HCT116 (cell line): ENCODE measurements at regions not wholly inside any gene's neighbourhood (a gene's known extent, or its start where the extent isn't known, plus 50 kb on each side); places are given as distances from the start of the nearest gene placed in this dataset.
"Not testable (repeated sequence)": the region's sequence is repeated elsewhere in the genome, so short reads cannot be mapped to it uniquely, and the experiment has no call there.

Source experiments
- ATAC-seq: fragments of 200-7000 bp; cut with Tn5 transposase; 2 replicates; pipeline ENCODE4 v1.9.1; 2020; ENCODE audit warnings: mild to moderate bottlenecking, moderate library complexity
- BruUV-seq: library from RNA; stranded (reverse); fragments of 400-500 nt; replicated peaks from 2 replicates; lab custom pipeline; 2021; lab: Mats Ljungman, UMichigan
- CTCF ChIA-PET: fragments of 300-600 bp; sonication (Branson Sonifier 250); formaldehyde crosslinking; loops from one replicate; lab custom pipeline; 2021; ENCODE audit warnings: antibody characterized with exemption; lab: Charles Lee
- POLR2A ChIA-PET: fragments of 300-600, 350-600 bp; sonication (Branson Sonifier 250); formaldehyde crosslinking; loops from one replicate; lab custom pipeline; 2021; ENCODE audit warnings: antibody characterized with exemption; lab: Charles Lee
- RAD21 ChIA-PET, 2 experiments: fragments of 300-600 bp; sonication (Branson Sonifier 250); formaldehyde crosslinking; loops; one replicate each; lab custom pipeline; 2023; ENCODE audit warnings: low total read pairs in 2 of 2; ENCODE audit not compliant: uncharacterized antibody in 2 of 2, unreplicated experiment in 2 of 2, low non-redundant PET in 1 of 2; lab: Charles Lee
- DNase-seq: peaks from one replicate; pipeline ENCODE4 v3.0.0-alpha.2; 2010; ENCODE audit warnings: low read depth, low spot score
- H2AFZ ChIP-seq: fragments of 200-600 bp; shearing (Covaris generic), sonication (generic); 2 replicates; pipeline ENCODE4 v1.6.1; 2017; ENCODE audit warnings: low read depth, mixed run types, mixed read lengths, antibody characterized with exemption, low read length; ENCODE audit not compliant: poor library complexity, severe bottlenecking
- H3K27ac ChIP-seq: 2 replicates; pipeline ENCODE4 v1.5.1; 2012; ENCODE audit warnings: low read depth, low read length
- H3K27me3 ChIP-seq: fragments of 200-600 bp; sonication (generic); 2 replicates; pipeline ENCODE4 v1.6.1; 2016; ENCODE audit warnings: mixed run types, low read length, mixed read lengths; ENCODE audit not compliant: insufficient read depth
- H3K36me3 ChIP-seq, 2 experiments: fragments of 200-500 bp in 1 of 2; fragments of 200-600 bp in 1 of 2; sonication (Bioruptor generic) in 1 of 2; sonication (generic) in 1 of 2; 2 replicates each; pipeline versions ENCODE4 v1.5.1 to v1.6.1; 2014 to 2016; ENCODE audit warnings: low read length in 2 of 2, inconsistent platforms in 1 of 2, mixed read lengths in 1 of 2, mixed run types in 1 of 2; ENCODE audit not compliant: insufficient read depth in 2 of 2, control insufficient read depth in 1 of 2
- H3K4me1 ChIP-seq, 2 experiments: fragments of 200-600 bp in 1 of 2; sonication (generic) in 1 of 2; 2 replicates each; pipeline versions ENCODE4 v1.5.1 to v1.6.1; 2012 to 2017; ENCODE audit warnings: low read length in 2 of 2, inconsistent platforms in 1 of 2, mild to moderate bottlenecking in 1 of 2, mixed read lengths in 1 of 2, mixed run types in 1 of 2, moderate library complexity in 1 of 2; ENCODE audit not compliant: insufficient read depth in 2 of 2, control insufficient read depth in 1 of 2
- H3K4me2 ChIP-seq: fragments of 200-600 bp; sonication (generic); 2 replicates; pipeline ENCODE4 v1.6.1; 2017; ENCODE audit warnings: mixed run types, low read length, mixed read lengths
- H3K4me3 ChIP-seq, 2 experiments: fragments of 200-600 bp in 1 of 2; sonication (generic) in 1 of 2; replicated peaks in 1 of 2; 2 replicates each; pipeline ENCODE4 v1.5.1; 2011 to 2016; ENCODE audit warnings: low read length in 2 of 2, control low read depth in 1 of 2, low read depth in 1 of 2, mild to moderate bottlenecking in 1 of 2, mixed read lengths in 1 of 2, mixed run types in 1 of 2
- H3K79me2 ChIP-seq: fragments of 200-600 bp; sonication (generic); 2 replicates; pipeline ENCODE4 v1.6.1; 2017; ENCODE audit warnings: mild to moderate bottlenecking, mixed run types, low read length, moderate library complexity, mixed read lengths; ENCODE audit not compliant: insufficient read depth
- H3K9ac ChIP-seq: fragments of 200-600 bp; sonication (generic); 2 replicates; pipeline ENCODE4 v1.6.1; 2016; ENCODE audit warnings: low read length, mixed read lengths
- H3K9me2 ChIP-seq: fragments of 200-600 bp; sonication (generic), shearing (Covaris generic); 2 replicates; pipeline ENCODE4 v1.6.1; 2017; ENCODE audit warnings: mixed run types, mild to moderate bottlenecking, moderate library complexity; ENCODE audit not compliant: insufficient read depth
- H3K9me3 ChIP-seq, 2 experiments: fragments of 200-500 bp in 1 of 2; fragments of 200-600 bp in 1 of 2; sonication (Bioruptor generic) in 1 of 2; sonication (generic) in 1 of 2; 2 replicates each; pipeline ENCODE4 v1.6.1; 2014 to 2017; ENCODE audit warnings: low read length in 2 of 2, mixed read lengths in 2 of 2, inconsistent platforms in 1 of 2, low read depth in 1 of 2, mild to moderate bottlenecking in 1 of 2, mixed run types in 1 of 2, moderate library complexity in 1 of 2; ENCODE audit not compliant: control insufficient read depth in 1 of 2, insufficient read depth in 1 of 2
- H4K20me1 ChIP-seq: fragments of 200-600 bp; sonication (generic), shearing (Covaris generic); 2 replicates; pipeline ENCODE4 v1.6.1; 2017; ENCODE audit warnings: mixed run types, mild to moderate bottlenecking, moderate library complexity; ENCODE audit not compliant: insufficient read depth
- intact Hi-C: fragments of 100-400 bp; cut with micrococcal nuclease; formaldehyde crosslinking; loops from 2 replicates; pipeline ENCODE4 v1.10.0; 2022

GRCh38 chr7:128561116-128561722, 84.7 kb downstream of the METTL2B start:
- RAD21 ChIA-PET, BruUV-seq, CTCF ChIA-PET, H3K4me3 ChIP-seq, H3K9me3 ChIP-seq, H3K4me1 ChIP-seq, intact Hi-C loops, H3K9ac ChIP-seq, H3K36me3 ChIP-seq, POLR2A ChIA-PET, H3K27me3 ChIP-seq, ATAC-seq, H4K20me1 ChIP-seq, DNase-seq, H3K27ac ChIP-seq, H3K9me2 ChIP-seq, H3K4me2 ChIP-seq, H2AFZ ChIP-seq: not testable (repeated sequence)
- H3K79me2 ChIP-seq = peaks cover 34% of the 10 kb centered on the region

DNA sequence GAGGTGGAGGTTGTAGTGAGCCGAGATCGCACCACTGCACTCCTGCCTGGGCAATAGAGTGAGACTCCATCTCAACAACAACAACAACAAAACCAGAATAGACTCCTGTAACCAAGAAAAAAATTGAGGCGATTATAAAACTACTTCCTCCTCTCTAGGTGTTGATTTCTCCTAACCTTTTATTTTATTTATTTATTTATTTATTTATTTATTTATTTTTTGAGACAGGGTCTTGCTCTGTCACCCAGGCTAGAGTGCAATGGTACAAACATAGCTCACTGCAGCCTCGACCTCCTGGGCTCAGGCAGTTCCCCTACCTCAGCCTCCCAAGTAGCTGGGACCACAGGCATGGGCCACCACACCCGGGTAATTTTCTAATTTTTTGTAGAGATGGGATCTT, 86.2 kb downstream of the METTL2B start:
- BruUV-seq, RAD21 ChIA-PET, H3K9ac ChIP-seq, H3K4me1 ChIP-seq, H4K20me1 ChIP-seq, CTCF ChIA-PET, H3K27me3 ChIP-seq, H3K36me3 ChIP-seq, H3K4me2 ChIP-seq, POLR2A ChIA-PET, DNase-seq, H3K9me2 ChIP-seq, ATAC-seq, H3K27ac ChIP-seq, intact Hi-C loops, H2AFZ ChIP-seq, H3K4me3 ChIP-seq, H3K9me3 ChIP-seq: not testable (repeated sequence)
- peaks cover 39% of the 10 kb centered on the region for H3K79me2 ChIP-seq

DNA sequence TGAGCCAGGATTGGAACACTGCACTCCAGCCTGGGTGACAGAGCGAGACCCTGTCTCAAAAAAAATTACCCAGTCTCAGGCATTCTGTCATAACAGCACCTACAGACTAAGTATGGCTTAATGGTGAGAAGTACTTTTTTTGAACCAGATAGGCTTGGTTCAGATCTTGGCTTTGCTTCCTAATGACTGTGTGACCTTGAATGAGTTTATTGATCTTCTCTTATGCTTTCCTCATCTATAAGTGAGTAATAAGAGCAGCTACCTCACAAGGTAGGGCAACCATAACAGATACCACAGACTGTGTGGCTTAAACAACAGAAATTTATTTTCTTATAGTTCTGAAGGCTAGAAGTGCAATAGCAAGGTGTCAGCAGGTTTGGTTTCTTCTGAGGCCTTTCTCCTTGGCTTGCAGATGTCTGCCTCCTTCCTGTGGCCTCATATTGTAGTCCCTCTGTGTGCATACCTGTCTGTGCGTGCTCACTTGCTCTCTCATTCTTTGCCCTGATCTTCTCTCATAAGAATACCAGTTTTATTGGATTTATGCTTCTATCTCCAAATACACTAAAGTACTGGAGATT, 87.7 kb downstream of the METTL2B start:
- BruUV-seq, POLR2A ChIA-PET, DNase-seq, H3K9me3 ChIP-seq, CTCF ChIA-PET, H2AFZ ChIP-seq, H3K36me3 ChIP-seq, ATAC-seq, H3K9ac ChIP-seq, H3K4me1 ChIP-seq, RAD21 ChIA-PET, H3K4me3 ChIP-seq, H4K20me1 ChIP-seq, H3K9me2 ChIP-seq, H3K27me3 ChIP-seq, H3K4me2 ChIP-seq, H3K27ac ChIP-seq, intact Hi-C loops: not testable (repeated sequence)
- H3K79me2 ChIP-seq = peaks cover 38% of the 10 kb centered on the region

GRCh38 chr7:128564932-128565864, 88.7 kb downstream of the METTL2B start:
- H3K4me3 ChIP-seq, H3K9ac ChIP-seq, H4K20me1 ChIP-seq, H3K36me3 ChIP-seq, H2AFZ ChIP-seq, H3K27ac ChIP-seq, CTCF ChIA-PET, RAD21 ChIA-PET, intact Hi-C loops, DNase-seq, H3K4me1 ChIP-seq, H3K9me2 ChIP-seq, H3K27me3 ChIP-seq, H3K4me2 ChIP-seq, BruUV-seq, H3K9me3 ChIP-seq, POLR2A ChIA-PET, ATAC-seq: not testable (repeated sequence)
- H3K79me2 ChIP-seq = peaks cover 32% of the 10 kb centered on the region
